ENCODE measurements at regions not wholly inside any gene's neighbourhood (a gene's known extent, or its start where the extent isn't known, plus 50 kb on each side); places are given as distances from the start of the nearest gene placed in this dataset.

DNA sequence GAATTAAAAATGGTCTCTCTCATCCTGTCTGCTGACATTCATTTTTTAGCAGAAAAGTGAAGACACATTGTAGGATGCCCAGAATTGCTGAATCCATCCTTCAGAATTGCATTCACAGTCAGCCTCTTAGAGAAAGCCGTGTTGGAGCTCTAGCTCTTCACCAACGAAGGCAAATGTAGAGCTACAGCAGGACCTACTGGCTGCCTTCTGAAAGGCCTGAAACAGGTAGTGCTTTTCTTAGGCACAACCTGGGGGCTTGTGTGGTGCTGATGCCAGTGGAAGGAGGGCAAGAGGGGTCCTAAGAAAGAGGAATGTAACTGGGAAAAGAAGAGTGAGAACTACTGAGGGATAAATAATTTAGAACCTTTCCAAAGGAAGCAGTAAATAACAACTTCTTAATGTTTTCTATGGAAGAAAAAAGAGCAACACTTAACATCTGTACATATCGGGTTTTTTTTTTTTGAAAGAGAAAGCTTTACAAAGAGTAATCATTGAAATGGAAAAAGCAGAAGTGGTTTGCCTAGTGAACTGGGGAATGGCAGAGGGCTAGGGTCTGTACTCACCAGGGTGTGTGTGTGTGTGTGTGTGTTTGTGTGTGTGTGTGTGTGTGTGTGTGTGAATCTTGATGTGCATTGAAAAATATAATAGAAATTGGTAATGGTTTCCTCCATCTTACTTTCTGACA, 297.8 kb downstream of the SATB1 start:
- ChIA-PET POLR2A (no interaction called here), CTCF (no interaction called here)
- no peak overlapping the region for H3K27ac ChIP-seq
- no peak overlapping the region for H3K4me2 ChIP-seq
- 65% methylated on average over 3 of the region's 3 CpGs for whole genome bisulfite sequencing (ENCODE audit: missing lambda C conversion rate)
- 0 out of 3 replicates have a peak, but pooled peaks cover 4% of the 10 kb centered on the region for H3K4me1 ChIP-seq
- FAIRE-seq (no peak), DNase-seq (ENCODE audit: low read depth in 1 of 2, low spot score in 1 of 2) (no peak), ATAC-seq (no peak)
- H3K4me3 ChIP-seq: no peak overlapping the region
- no peaks in the 10 kb centered on the region for H3K9me3 ChIP-seq
- TF ChIP-seq CBX8 (IDR thresholded peaks at IDR 0.05) (no peak), EHMT2 (IDR thresholded peaks at IDR 0.05; ENCODE audit: low read depth) (no peak), BHLHE40 (IDR thresholded peaks at IDR 0.05; ENCODE audit: low read depth, low read length) (no peak), HOXB13 (CRISPR knock-in tag; IDR thresholded peaks at IDR 0.05; ENCODE audit: low read depth) (no peak), NPAS2 (CRISPR knock-in tag; IDR thresholded peaks at IDR 0.05; ENCODE audit: borderline replicate concordance) (no peak), FOSL2 (IDR thresholded peaks at IDR 0.05) (no peak), FOSL2 (CRISPR knock-in tag; IDR thresholded peaks at IDR 0.05) (no peak), EHF (CRISPR knock-in tag; IDR thresholded peaks at IDR 0.05) (no peak), KDM5A (IDR thresholded peaks at IDR 0.05) (no peak), MAZ (IDR thresholded peaks at IDR 0.05; ENCODE audit: borderline replicate concordance, low read depth, low read length) (no peak), EP300 (IDR thresholded peaks at IDR 0.05) (no peak), NR3C1 (IDR thresholded peaks at IDR 0.05) (no peak), CHD4 (IDR thresholded peaks at IDR 0.05; ENCODE audit: borderline replicate concordance) (no peak), JUNB (IDR thresholded peaks at IDR 0.05) (no peak), E2F6 (IDR thresholded peaks at IDR 0.05; ENCODE audit: borderline replicate concordance, low read depth) (no peak), CEBPB (IDR thresholded peaks at IDR 0.05) (no peak)
- TF ChIP-seq, protein P1, sequence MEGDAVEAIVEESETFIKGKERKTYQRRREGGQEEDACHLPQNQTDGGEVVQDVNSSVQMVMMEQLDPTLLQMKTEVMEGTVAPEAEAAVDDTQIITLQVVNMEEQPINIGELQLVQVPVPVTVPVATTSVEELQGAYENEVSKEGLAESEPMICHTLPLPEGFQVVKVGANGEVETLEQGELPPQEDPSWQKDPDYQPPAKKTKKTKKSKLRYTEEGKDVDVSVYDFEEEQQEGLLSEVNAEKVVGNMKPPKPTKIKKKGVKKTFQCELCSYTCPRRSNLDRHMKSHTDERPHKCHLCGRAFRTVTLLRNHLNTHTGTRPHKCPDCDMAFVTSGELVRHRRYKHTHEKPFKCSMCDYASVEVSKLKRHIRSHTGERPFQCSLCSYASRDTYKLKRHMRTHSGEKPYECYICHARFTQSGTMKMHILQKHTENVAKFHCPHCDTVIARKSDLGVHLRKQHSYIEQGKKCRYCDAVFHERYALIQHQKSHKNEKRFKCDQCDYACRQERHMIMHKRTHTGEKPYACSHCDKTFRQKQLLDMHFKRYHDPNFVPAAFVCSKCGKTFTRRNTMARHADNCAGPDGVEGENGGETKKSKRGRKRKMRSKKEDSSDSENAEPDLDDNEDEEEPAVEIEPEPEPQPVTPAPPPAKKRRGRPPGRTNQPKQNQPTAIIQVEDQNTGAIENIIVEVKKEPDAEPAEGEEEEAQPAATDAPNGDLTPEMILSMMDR (IDR thresholded peaks at IDR 0.05): no peak
- TF ChIP-seq, protein P2, sequence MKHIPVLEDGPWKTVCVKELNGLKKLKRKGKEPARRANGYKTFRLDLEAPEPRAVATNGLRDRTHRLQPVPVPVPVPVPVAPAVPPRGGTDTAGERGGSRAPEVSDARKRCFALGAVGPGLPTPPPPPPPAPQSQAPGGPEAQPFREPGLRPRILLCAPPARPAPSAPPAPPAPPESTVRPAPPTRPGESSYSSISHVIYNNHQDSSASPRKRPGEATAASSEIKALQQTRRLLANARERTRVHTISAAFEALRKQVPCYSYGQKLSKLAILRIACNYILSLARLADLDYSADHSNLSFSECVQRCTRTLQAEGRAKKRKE (CRISPR knock-in tag; IDR thresholded peaks at IDR 0.05; ENCODE audit: low read depth): no peak
- TF ChIP-seq, protein P3, sequence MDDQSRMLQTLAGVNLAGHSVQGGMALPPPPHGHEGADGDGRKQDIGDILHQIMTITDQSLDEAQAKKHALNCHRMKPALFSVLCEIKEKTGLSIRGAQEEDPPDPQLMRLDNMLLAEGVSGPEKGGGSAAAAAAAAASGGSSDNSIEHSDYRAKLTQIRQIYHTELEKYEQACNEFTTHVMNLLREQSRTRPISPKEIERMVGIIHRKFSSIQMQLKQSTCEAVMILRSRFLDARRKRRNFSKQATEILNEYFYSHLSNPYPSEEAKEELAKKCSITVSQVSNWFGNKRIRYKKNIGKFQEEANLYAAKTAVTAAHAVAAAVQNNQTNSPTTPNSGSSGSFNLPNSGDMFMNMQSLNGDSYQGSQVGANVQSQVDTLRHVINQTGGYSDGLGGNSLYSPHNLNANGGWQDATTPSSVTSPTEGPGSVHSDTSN (IDR thresholded peaks at IDR 0.05): no peak
- TF ChIP-seq, protein P4, sequence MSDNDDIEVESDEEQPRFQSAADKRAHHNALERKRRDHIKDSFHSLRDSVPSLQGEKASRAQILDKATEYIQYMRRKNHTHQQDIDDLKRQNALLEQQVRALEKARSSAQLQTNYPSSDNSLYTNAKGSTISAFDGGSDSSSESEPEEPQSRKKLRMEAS (IDR thresholded peaks at IDR 0.05): no peak

DNA sequence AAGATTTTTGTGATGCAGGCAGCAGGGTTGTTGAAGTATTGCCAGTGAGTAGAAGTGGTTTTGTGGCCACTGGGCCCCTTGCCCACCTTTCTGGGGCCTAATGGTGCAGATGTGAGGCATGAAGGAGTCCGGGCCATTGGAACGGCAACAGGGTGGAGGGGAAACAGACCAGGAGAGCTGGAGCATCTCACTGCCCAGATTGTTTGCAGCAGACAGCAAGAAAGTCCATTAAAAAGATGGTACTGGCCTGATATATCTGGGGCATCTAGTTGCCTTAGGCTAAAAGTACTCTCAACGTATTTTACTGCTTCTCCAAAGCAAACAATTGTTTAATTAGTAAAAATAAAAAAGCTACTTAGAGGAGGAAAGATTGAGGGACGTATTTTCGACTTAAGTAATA, 298.4 kb downstream of the SATB1 start:
- ChIA-PET CTCF (interaction anchor here (0.7 kb wide), 1 partner anchor 9 kb away, joined by 3 read pairs; no protein-coding TSS in a partner anchor), POLR2A (no interaction called here)
- Histone ChIP-seq H3K9me3 (no peaks in the 10 kb centered on the region), H3K4me3 (no peak overlapping the region), H3K4me2 (no peak overlapping the region), H3K27ac (no peak overlapping the region), H3K4me1 (0 out of 3 replicates have a peak, but pooled peaks cover 4% of the 10 kb centered on the region)
- DNase-seq (ENCODE audit: low read depth in 1 of 2, low spot score in 1 of 2) (no peak), ATAC-seq (no peak), FAIRE-seq (no peak)
- WGBS (ENCODE audit: missing lambda C conversion rate): 67% methylated on average over 5 of the region's 5 CpGs
- no peak for TF ChIP-seq ESRRA (IDR thresholded peaks at IDR 0.05; ENCODE audit: borderline replicate concordance, low read length)
- TF ChIP-seq JUNB (IDR thresholded peaks at IDR 0.05): no peak
- TF ChIP-seq, protein P3 (IDR thresholded peaks at IDR 0.05): no peak
- TF ChIP-seq HOXB13 (CRISPR knock-in tag; IDR thresholded peaks at IDR 0.05; ENCODE audit: low read depth): no peak
- TF ChIP-seq, protein P2 (CRISPR knock-in tag; IDR thresholded peaks at IDR 0.05; ENCODE audit: low read depth): no peak
- TF ChIP-seq SMC3 (IDR thresholded peaks at IDR 0.05): no peak
- no peak for TF ChIP-seq HMGXB4 (CRISPR knock-in tag; IDR thresholded peaks at IDR 0.05; ENCODE audit: borderline replicate concordance)
- no peak for TF ChIP-seq REST (IDR thresholded peaks at IDR 0.05)
- TF ChIP-seq EP300 (IDR thresholded peaks at IDR 0.05): no peak

All from A549 (cell line).